Hepatocyte (in vitro differentiated cells): ENCODE measurements at regions not wholly inside any gene's neighbourhood (a gene's known extent, or its start where the extent isn't known, plus 50 kb on each side); places are given as distances from the start of the nearest gene placed in this dataset.

Source experiments
- EZH2 ChIP-seq: fragments of 200-600 bp; sonication (generic); IDR thresholded peaks from 2 replicates; pipeline ENCODE4 v1.6.1; 2016; ENCODE audit warnings: antibody characterized with exemption, mild to moderate bottlenecking, borderline replicate concordance
- EZH2phosphoT487 ChIP-seq: fragments of 200-600 bp; sonication (generic); IDR thresholded peaks from one replicate; pipeline ENCODE4 v1.6.1; 2018; ENCODE audit warnings: antibody characterized with exemption, mild to moderate bottlenecking, low read depth, moderate library complexity; ENCODE audit not compliant: unreplicated experiment, severe bottlenecking
- TF ChIP-seq, protein P1 (sequence below): fragments of 200-600 bp; sonication (generic); IDR thresholded peaks from 2 replicates; pipeline ENCODE4 v1.5.1; 2016; ENCODE audit warnings: antibody characterized with exemption, mild to moderate bottlenecking; ENCODE audit not compliant: poor library complexity

- TF ChIP-seq, protein P1, sequence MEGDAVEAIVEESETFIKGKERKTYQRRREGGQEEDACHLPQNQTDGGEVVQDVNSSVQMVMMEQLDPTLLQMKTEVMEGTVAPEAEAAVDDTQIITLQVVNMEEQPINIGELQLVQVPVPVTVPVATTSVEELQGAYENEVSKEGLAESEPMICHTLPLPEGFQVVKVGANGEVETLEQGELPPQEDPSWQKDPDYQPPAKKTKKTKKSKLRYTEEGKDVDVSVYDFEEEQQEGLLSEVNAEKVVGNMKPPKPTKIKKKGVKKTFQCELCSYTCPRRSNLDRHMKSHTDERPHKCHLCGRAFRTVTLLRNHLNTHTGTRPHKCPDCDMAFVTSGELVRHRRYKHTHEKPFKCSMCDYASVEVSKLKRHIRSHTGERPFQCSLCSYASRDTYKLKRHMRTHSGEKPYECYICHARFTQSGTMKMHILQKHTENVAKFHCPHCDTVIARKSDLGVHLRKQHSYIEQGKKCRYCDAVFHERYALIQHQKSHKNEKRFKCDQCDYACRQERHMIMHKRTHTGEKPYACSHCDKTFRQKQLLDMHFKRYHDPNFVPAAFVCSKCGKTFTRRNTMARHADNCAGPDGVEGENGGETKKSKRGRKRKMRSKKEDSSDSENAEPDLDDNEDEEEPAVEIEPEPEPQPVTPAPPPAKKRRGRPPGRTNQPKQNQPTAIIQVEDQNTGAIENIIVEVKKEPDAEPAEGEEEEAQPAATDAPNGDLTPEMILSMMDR = no peak
- TF ChIP-seq EZH2 (no peak), EZH2phosphoT487 (no peak)
Measured at GRCh38 chr1:216805953-216806352, 82.7 kb upstream of the ESRRG start.
